KMS-11 (cell line): ENCODE measurements at regions not wholly inside any gene's neighbourhood (a gene's known extent, or its start where the extent isn't known, plus 50 kb on each side); places are given as distances from the start of the nearest gene placed in this dataset.

Experiments used
- H2AFZ ChIP-seq: fragments of 200-600 bp; sonication (generic); 2 replicates; pipeline ENCODE4 v1.6.1; 2016; ENCODE audit warnings: antibody characterized with exemption, mixed run types, low read depth
- H3K27ac ChIP-seq: fragments of 200-600 bp; sonication (generic); 2 replicates; pipeline ENCODE4 v1.6.1; 2016; ENCODE audit warnings: mild to moderate bottlenecking, mixed run types
- H3K27me3 ChIP-seq: fragments of 200-600 bp; sonication (generic); 2 replicates; pipeline ENCODE4 v1.6.1; 2017; ENCODE audit warnings: mild to moderate bottlenecking, low read depth, mixed run types, moderate library complexity; ENCODE audit not compliant: insufficient read depth
- H3K36me3 ChIP-seq: fragments of 200-600 bp; sonication (generic); 2 replicates; pipeline ENCODE4 v1.6.1; 2017; ENCODE audit warnings: mild to moderate bottlenecking, mixed run types; ENCODE audit not compliant: insufficient read depth
- H3K4me1 ChIP-seq: fragments of 200-600 bp; sonication (generic); 2 replicates; pipeline ENCODE4 v1.6.1; 2016; ENCODE audit warnings: mild to moderate bottlenecking, low read depth, mixed run types; ENCODE audit not compliant: poor library complexity, severe bottlenecking
- H3K4me2 ChIP-seq: fragments of 200-600 bp; sonication (generic); 2 replicates; pipeline ENCODE4 v1.7.0; 2016; ENCODE audit warnings: mild to moderate bottlenecking, mixed run types
- H3K4me3 ChIP-seq: fragments of 200-600 bp; sonication (generic); IDR thresholded peaks from 2 replicates; pipeline ENCODE4 v1.6.1; 2017; ENCODE audit warnings: low read depth, low read length, mixed read lengths; ENCODE audit not compliant: insufficient read depth
- H3K79me2 ChIP-seq: fragments of 200-600 bp; sonication (generic); 2 replicates; pipeline ENCODE4 v1.6.1; 2016; ENCODE audit warnings: low read depth, mixed run types; ENCODE audit not compliant: insufficient read depth
- H3K9ac ChIP-seq: fragments of 200-600 bp; sonication (generic); 2 replicates; pipeline ENCODE4 v1.6.1; 2016; ENCODE audit warnings: mild to moderate bottlenecking, mixed run types
- H4K20me1 ChIP-seq: fragments of 200-600 bp; sonication (generic); 2 replicates; pipeline ENCODE4 v1.6.1; 2016; ENCODE audit warnings: mild to moderate bottlenecking, mixed run types; ENCODE audit not compliant: insufficient read depth
- TF ChIP-seq, protein P1 (sequence below): fragments of 200-600 bp; sonication (generic); conservative IDR thresholded peaks from 2 replicates; pipeline ENCODE4 v1.6.1; 2017; ENCODE audit warnings: low read depth, mild to moderate bottlenecking, antibody characterized with exemption, low read length, moderate library complexity, mixed read lengths

DNA sequence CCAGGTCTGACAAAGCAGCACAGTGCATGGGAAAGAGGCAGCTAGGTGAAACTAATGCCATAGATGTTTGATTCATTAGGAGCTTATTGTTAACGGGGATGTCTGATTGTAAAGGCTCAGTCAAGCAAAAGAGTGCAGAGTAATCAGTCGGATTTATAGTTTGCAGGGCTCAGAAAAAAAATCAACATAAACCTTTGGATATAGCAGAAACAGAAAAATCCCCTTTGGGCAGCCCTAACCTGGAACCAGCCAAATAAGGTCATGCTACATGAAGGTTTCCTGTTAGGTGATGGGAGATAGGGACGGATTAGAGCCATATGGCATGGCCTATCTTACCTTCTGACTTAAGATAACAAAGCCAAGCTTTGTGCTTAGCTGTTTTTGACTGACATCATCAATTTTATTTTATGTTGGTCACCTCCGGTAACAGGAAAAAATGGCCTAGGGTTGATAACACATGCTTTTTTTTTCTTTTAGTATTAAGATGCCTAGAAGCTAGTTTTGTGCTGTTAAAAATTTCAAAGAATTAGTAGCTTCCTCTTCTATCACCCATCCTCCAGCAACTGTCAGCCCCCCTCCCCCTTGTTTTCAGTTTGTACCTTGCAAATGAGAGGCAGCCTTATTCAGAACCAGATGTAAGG is 60.7 kb upstream of the ZEB2 start:
- Histone ChIP-seq H3K4me2 (no peak overlapping the region), H3K79me2 (no peaks in the 10 kb centered on the region), H3K27me3 (no peaks in the 10 kb centered on the region), H4K20me1 (no peaks in the 10 kb centered on the region), H3K9ac (no peak overlapping the region), H2AFZ (no peak overlapping the region), H3K4me3 (no peak overlapping the region), H3K36me3 (no peaks in the 10 kb centered on the region), H3K27ac (no peak overlapping the region), H3K4me1 (no peaks in the 10 kb centered on the region)
- TF ChIP-seq, protein P1, sequence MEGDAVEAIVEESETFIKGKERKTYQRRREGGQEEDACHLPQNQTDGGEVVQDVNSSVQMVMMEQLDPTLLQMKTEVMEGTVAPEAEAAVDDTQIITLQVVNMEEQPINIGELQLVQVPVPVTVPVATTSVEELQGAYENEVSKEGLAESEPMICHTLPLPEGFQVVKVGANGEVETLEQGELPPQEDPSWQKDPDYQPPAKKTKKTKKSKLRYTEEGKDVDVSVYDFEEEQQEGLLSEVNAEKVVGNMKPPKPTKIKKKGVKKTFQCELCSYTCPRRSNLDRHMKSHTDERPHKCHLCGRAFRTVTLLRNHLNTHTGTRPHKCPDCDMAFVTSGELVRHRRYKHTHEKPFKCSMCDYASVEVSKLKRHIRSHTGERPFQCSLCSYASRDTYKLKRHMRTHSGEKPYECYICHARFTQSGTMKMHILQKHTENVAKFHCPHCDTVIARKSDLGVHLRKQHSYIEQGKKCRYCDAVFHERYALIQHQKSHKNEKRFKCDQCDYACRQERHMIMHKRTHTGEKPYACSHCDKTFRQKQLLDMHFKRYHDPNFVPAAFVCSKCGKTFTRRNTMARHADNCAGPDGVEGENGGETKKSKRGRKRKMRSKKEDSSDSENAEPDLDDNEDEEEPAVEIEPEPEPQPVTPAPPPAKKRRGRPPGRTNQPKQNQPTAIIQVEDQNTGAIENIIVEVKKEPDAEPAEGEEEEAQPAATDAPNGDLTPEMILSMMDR: no peak

DNA sequence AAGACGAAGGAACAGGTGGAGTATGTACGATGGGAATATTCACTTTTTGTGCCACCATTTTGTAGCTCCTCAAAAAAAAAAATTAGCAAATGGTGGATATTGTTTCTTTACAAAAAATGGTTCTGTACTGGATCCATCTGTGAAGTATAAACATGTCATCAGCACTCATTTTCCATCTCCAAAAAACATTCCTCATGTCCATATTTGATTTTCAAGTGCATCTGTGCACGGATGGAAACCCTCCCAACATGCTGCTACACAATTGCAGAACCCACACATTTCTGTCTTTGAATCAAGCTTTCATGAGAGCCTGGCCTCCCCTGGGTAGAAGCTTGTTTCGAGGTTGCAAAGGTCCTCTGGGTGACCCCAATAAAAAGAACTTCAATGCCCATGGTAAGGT is 59.6 kb upstream of the ZEB2 start:
- H3K4me3 ChIP-seq: no peak overlapping the region
- H3K27ac ChIP-seq: no peak overlapping the region
- H3K36me3 ChIP-seq: no peaks in the 10 kb centered on the region
- H3K4me1 ChIP-seq: no peaks in the 10 kb centered on the region
- H3K27me3 ChIP-seq: no peaks in the 10 kb centered on the region
- H4K20me1 ChIP-seq: no peaks in the 10 kb centered on the region
- TF ChIP-seq, protein P1: no peak
- no peak overlapping the region for H3K4me2 ChIP-seq
- H3K79me2 ChIP-seq: no peaks in the 10 kb centered on the region
- no peak overlapping the region for H3K9ac ChIP-seq
- no peak overlapping the region for H2AFZ ChIP-seq

DNA sequence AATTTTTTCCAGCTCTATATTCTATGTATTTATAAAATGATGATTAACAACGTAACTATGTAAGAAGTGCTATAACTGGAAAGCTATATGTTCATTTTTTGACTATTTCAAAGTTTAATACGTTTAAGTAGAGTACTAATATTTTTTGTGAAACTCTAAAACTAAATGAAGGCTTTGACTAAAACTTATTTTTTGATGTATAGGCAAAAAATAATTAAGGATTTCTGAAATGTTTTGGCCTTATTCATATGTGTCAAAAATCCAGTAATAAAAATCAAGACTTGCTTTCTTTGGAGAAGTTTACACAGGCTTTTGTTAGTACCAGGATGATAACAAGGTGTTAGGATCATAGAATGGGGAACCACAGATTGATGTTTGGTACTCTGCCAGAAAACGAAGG is 58.2 kb upstream of the ZEB2 start:
- TF ChIP-seq, protein P1: no peak
- Histone ChIP-seq H3K4me1 (peaks cover 6% of the 10 kb centered on the region), H4K20me1 (no peaks in the 10 kb centered on the region), H3K27ac (no peak overlapping the region), H3K4me2 (no peak overlapping the region), H3K9ac (no peak overlapping the region), H2AFZ (no peak overlapping the region), H3K27me3 (no peaks in the 10 kb centered on the region), H3K4me3 (no peak overlapping the region), H3K36me3 (no peaks in the 10 kb centered on the region), H3K79me2 (no peaks in the 10 kb centered on the region)

DNA sequence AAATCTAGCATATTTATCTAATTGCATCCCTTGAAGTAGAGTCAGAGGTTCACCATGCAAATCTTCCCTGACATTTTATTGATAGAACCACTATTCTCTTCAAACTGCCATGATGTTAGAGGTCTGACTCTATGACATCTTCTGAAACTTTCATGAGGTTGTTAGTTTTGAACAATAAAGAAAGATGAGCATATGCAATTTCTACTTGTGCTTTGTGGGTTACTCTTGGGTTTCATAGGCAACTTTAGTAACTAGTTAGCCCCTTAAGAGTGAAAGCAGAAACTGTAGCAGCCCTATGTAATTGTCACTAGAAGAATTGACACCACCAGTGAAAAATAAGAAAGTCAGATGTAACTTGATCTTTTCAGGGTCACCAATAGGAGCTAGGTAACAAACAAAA is 53.1 kb upstream of the ZEB2 start:
- H3K9ac ChIP-seq: no peak overlapping the region
- no peaks in the 10 kb centered on the region for H3K27me3 ChIP-seq
- H3K4me1 ChIP-seq: peaks cover 13% of the 10 kb centered on the region
- H3K79me2 ChIP-seq: no peaks in the 10 kb centered on the region
- no peaks in the 10 kb centered on the region for H3K36me3 ChIP-seq
- no peaks in the 10 kb centered on the region for H4K20me1 ChIP-seq
- TF ChIP-seq, protein P1: no peak
- H3K27ac ChIP-seq: no peak overlapping the region
- no peak overlapping the region; the same call in 1 of the 2 replicates for H3K4me2 ChIP-seq
- no peak overlapping the region for H2AFZ ChIP-seq
- no peak overlapping the region for H3K4me3 ChIP-seq
